ENCODE measurements at regions not wholly inside any gene's neighbourhood (a gene's known extent, or its start where the extent isn't known, plus 50 kb on each side); places are given as distances from the start of the nearest gene placed in this dataset.

GRCh38 chr2:204201507-204201906 is 264.9 kb downstream of the ICOS start:
- H3K4me2 ChIP-seq, result no peak overlapping the region
- ATAC-seq (no peak), DNase-seq (ENCODE audit: low spot score) (no peak)
- peaks cover 17% of the 10 kb centered on the region for H3K4me1 ChIP-seq (ENCODE audit: insufficient read depth)
- no peak overlapping the region for H3K27ac ChIP-seq (ENCODE audit: low read depth)
- TF ChIP-seq, protein P1, sequence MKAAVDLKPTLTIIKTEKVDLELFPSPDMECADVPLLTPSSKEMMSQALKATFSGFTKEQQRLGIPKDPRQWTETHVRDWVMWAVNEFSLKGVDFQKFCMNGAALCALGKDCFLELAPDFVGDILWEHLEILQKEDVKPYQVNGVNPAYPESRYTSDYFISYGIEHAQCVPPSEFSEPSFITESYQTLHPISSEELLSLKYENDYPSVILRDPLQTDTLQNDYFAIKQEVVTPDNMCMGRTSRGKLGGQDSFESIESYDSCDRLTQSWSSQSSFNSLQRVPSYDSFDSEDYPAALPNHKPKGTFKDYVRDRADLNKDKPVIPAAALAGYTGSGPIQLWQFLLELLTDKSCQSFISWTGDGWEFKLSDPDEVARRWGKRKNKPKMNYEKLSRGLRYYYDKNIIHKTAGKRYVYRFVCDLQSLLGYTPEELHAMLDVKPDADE (IDR thresholded peaks at IDR 0.05), result no peak
- TF ChIP-seq EZH2 (IDR thresholded peaks at IDR 0.05; ENCODE audit: low read depth, unreplicated experiment), result no peak
- no peak for TF ChIP-seq STAT1 (IDR thresholded peaks at IDR 0.05; ENCODE audit: unreplicated experiment)
- TF ChIP-seq ZNF331 (CRISPR knock-in tag; IDR thresholded peaks at IDR 0.05; ENCODE audit: low read depth), result no peak
- no peak for TF ChIP-seq ZNF462 (CRISPR knock-in tag; IDR thresholded peaks at IDR 0.05)
- no peak for TF ChIP-seq ZNF114 (CRISPR knock-in tag; IDR thresholded peaks at IDR 0.05)
- no peak for TF ChIP-seq JUNB (IDR thresholded peaks at IDR 0.05; ENCODE audit: unreplicated experiment)
- peaks cover 10% of the 10 kb centered on the region; the same call in 1 of the 2 replicates for H3K27me3 ChIP-seq (ENCODE audit: insufficient read depth)
- no peaks in the 10 kb centered on the region for H3K36me3 ChIP-seq (ENCODE audit: insufficient read depth)
- H3K36me3 Mint-ChIP-seq (ENCODE audit: low read depth), result no peaks in the 10 kb centered on the region; the same call in 2 of the 3 replicates
- no peaks in the 10 kb centered on the region for H3F3A ChIP-seq (replicated peaks; ENCODE audit: low read depth)
- H3K9me2 ChIP-seq (ENCODE audit: insufficient read depth), result no peaks in the 10 kb centered on the region; the same call in 1 of the 2 replicates
- no peaks in the 10 kb centered on the region for H4K20me1 ChIP-seq (replicated peaks; ENCODE audit: insufficient read depth)
- H3K27me3 Mint-ChIP-seq (ENCODE audit: insufficient read depth, low read depth, poor library complexity), result peaks cover 15% of the 10 kb centered on the region
- H3K4me3 Mint-ChIP-seq, result no peak overlapping the region
- peaks cover 21% of the 10 kb centered on the region for H3K4me1 Mint-ChIP-seq
- H3K4me3 ChIP-seq, result no peak overlapping the region
- H3K9me3 Mint-ChIP-seq, result no peaks in the 10 kb centered on the region; the same call in 2 of the 3 replicates
- H2AFZ ChIP-seq, result no peak overlapping the region
- no peaks in the 10 kb centered on the region for H3K79me2 ChIP-seq (replicated peaks; ENCODE audit: insufficient read depth)
- H3K27ac Mint-ChIP-seq, result no peak overlapping the region

All from GM23338 (cell line).